Neural crest cell (in vitro differentiated cells): ENCODE measurements at regions not wholly inside any gene's neighbourhood (a gene's known extent, or its start where the extent isn't known, plus 50 kb on each side); places are given as distances from the start of the nearest gene placed in this dataset.

ENCODE experiments used
- DNase-seq: peaks from one replicate; pipeline ENCODE4 v3.0.0; 2021; ENCODE audit warnings: low read depth, mixed read lengths, low spot score
- H3K27ac Mint-ChIP-seq: one replicate; pipeline ENCODE4 v1.8.0; 2021; ENCODE audit warnings: mild to moderate bottlenecking, mixed read lengths; ENCODE audit not compliant: unreplicated experiment
- H3K27me3 Mint-ChIP-seq: 2 replicates; pipeline ENCODE4 v1.8.0; 2021; ENCODE audit warnings: low read depth, mild to moderate bottlenecking, mixed read lengths
- H3K36me3 Mint-ChIP-seq: 2 replicates; pipeline ENCODE4 v1.8.0; 2021; ENCODE audit warnings: low read depth, mild to moderate bottlenecking, mixed read lengths
- H3K4me1 Mint-ChIP-seq: 2 replicates; pipeline ENCODE4 v1.8.0; 2021; ENCODE audit warnings: mixed read lengths
- H3K4me3 Mint-ChIP-seq: one replicate; pipeline ENCODE4 v1.8.0; 2021; ENCODE audit warnings: mild to moderate bottlenecking, mixed read lengths
- H3K9me3 Mint-ChIP-seq: 2 replicates; pipeline ENCODE4 v1.8.0; 2021; ENCODE audit warnings: mixed read lengths
- CTCF ChIP-seq: fragments of 200-600 bp; sonication (generic); conservative IDR thresholded peaks from 2 replicates; pipeline ENCODE4 v1.5.0; 2021; ENCODE audit warnings: antibody characterized with exemption, mild to moderate bottlenecking

GRCh38 chr2:66724241-66724640, 289.3 kb downstream of the MEIS1 start:
- peaks cover 3% of the 10 kb centered on the region for H3K36me3 Mint-ChIP-seq
- H3K27me3 Mint-ChIP-seq: peaks cover 2% of the 10 kb centered on the region
- no peak for TF ChIP-seq CTCF
- no peak overlapping the region for H3K27ac Mint-ChIP-seq
- peaks cover 6% of the 10 kb centered on the region for H3K9me3 Mint-ChIP-seq
- H3K4me1 Mint-ChIP-seq: peaks cover 5% of the 10 kb centered on the region
- DNase-seq: no peak
- H3K4me3 Mint-ChIP-seq: no peak overlapping the region

GRCh38 chr2:66729416-66730330, 294.7 kb downstream of the MEIS1 start:
- H3K36me3 Mint-ChIP-seq: no peaks in the 10 kb centered on the region
- no peaks in the 10 kb centered on the region for H3K9me3 Mint-ChIP-seq
- DNase-seq: no peak
- H3K27me3 Mint-ChIP-seq: no peaks in the 10 kb centered on the region
- H3K4me3 Mint-ChIP-seq: no peak overlapping the region
- TF ChIP-seq CTCF: no peak
- no peak overlapping the region for H3K27ac Mint-ChIP-seq
- H3K4me1 Mint-ChIP-seq: peaks cover 6% of the 10 kb centered on the region

- no peaks in the 10 kb centered on the region for H3K9me3 Mint-ChIP-seq
- DNase-seq: no peak
- H3K27ac Mint-ChIP-seq: no peak overlapping the region
- no peaks in the 10 kb centered on the region for H3K27me3 Mint-ChIP-seq
- no peak overlapping the region for H3K4me3 Mint-ChIP-seq
- TF ChIP-seq CTCF: no peak
- peaks cover 6% of the 10 kb centered on the region for H3K4me1 Mint-ChIP-seq
- no peaks in the 10 kb centered on the region for H3K36me3 Mint-ChIP-seq
These were observed 295.5 kb downstream of the MEIS1 start for GRCh38 chr2:66730441-66730840.

- Mint-ChIP-seq H3K4me3 (no peak overlapping the region), H3K27ac (no peak overlapping the region), H3K9me3 (peaks cover 3% of the 10 kb centered on the region), H3K36me3 (no peaks in the 10 kb centered on the region), H3K27me3 (no peaks in the 10 kb centered on the region), H3K4me1 (peaks cover 6% of the 10 kb centered on the region)
- no peak for TF ChIP-seq CTCF
- DNase-seq: no peak
These were observed 298.6 kb downstream of the MEIS1 start for GRCh38 chr2:66733364-66733999.

- Mint-ChIP-seq H3K4me3 (no peak overlapping the region), H3K27me3 (no peaks in the 10 kb centered on the region), H3K4me1 (no peaks in the 10 kb centered on the region), H3K36me3 (no peaks in the 10 kb centered on the region), H3K9me3 (no peaks in the 10 kb centered on the region), H3K27ac (no peak overlapping the region)
- no peak for TF ChIP-seq CTCF
- DNase-seq: no peak
These were observed 314.0 kb downstream of the MEIS1 start for GRCh38 chr2:66748939-66749338.
